NCI-H146 (cell line): ENCODE measurements at regions not wholly inside any gene's neighbourhood (a gene's known extent, or its start where the extent isn't known, plus 50 kb on each side); places are given as distances from the start of the nearest gene placed in this dataset.
A peak's percentile ranks its signal among the peaks of the same experiment; 100 is the strongest.

Experiments used
- DNase-seq: peaks from one replicate; lab custom pipeline; 2025; lab: John Stamatoyannopoulos, UW

DNA sequence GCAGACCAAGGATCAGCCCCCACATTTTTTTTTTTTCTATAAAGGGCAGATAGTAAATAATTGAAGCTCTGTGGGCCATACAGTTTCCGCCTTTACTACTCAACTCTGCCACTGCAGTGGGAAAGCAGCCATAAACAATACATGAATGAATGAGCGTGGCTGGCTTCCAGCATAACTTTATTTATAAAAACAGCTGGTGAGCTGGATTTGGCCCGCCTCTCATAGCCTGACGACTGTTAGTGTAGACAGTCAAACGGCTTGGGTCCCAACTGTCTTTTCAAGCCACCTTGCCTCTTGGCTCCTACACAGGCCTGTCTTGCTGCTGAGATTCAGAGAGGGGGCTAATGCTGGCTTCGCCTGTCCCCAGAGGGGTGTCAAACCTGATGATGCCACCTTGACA, 169.8 kb upstream of the GPR26 start:
- DNase-seq = peak; percentile 28

DNA sequence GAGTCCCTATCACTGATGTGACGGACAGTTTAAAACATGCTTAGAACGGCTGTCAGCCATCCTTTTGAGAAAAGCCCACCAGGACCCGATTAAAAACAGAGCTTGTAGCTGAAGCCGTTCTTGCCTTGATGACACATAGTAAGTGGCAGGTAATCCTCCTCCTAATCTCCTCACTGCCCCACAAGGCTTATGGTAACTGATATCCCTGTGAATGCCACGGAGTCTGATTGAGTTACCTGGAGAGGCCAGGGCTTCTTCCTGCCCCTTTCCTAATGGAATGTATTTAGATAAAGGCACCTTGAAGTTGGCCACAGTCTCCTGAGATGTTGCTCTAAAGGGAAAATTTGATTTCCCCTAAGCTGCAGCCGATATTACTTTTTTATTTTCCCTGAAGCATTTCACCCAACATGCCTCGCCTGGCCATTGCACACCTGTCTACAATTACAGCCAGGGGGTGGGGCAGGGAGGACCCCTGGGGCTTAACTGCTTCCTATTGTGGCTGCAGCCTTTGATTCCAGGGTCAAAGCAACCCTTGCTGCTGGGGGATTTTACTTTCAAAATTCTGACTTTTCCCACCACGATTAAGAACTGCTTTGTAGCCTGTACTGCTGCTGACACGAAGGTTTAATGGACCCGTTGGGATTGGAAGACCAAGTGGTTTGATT, 169.0 kb upstream of the GPR26 start:
- DNase-seq = peak; percentile 90

DNA sequence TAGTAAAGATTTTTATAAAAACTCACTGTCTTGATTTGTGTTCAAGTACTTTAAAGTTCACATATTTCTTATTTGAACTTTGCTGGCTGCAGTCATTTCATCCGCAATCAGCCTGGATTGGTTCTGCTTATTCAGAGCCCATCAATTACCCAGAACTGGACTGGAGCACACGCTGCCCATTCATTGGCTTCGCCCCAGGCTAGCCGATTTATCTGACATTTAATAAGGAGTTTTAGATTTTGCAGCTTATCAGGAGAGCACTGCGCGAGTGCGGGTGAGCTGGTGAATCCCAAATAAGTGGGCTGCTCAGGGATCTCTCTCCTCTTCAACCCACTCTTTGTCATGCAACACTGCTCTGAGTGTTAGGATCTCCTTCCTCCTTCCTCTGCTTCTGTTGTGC, 166.0 kb upstream of the GPR26 start:
- DNase-seq = no peak

DNA sequence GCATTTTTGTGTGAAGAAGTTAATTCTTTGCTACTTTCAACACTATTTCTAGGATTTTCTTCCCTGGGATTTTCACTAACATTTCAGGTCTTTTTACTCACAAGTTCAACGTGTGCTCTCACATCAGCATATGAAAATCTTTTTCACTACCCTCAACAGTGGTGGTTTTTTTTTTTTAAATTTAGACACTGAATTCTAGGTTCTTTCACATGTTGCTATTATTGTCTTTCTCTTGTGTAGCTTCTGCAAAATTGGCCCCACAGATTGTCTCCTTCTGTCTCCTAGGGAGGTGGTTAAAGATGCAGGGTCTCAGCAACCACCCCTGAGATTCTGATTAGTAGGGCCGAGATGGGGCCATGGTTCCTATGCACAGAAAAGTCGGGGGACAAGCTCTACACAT, 165.0 kb upstream of the GPR26 start:
- DNase-seq = no peak

DNA sequence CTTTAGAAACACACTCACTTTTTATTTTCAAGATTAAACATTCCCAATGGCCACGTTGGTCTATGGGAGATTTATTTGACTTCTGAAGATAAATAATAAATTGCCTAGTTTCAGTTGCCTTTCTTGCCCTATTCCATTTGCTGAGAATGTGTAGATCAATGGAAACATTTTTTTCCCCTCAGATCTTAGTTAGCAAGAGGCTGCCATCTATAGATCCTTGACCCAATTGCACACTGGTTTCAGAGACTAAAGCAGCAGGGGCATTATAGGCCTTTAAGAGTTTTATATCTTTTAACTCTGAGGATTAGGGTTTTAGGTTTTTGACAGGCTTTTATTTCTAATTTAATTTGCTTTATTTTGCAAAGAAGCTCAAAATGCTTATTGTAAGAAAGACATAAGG, 163.2 kb upstream of the GPR26 start:
- peak; percentile 52 for DNase-seq

DNA sequence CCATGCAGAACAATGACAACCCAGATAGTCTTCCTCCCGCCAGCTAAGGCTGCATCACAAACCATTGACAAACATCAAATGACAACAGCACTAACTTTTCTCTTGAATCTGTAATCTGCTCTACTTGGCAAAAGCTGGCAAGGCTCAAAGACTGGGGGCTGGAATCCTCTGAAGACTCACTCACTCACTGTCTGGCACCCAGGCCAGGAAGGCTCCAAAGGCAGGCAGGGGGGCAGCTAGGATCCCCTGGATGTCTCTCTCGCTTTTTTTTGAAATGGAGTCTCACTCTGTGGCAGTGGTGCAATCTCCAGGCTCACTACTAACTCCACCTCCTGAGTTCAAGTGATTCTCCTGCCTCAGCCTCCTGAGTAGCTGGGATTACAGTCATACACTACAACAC, 159.7 kb upstream of the GPR26 start:
- DNase-seq = no peak

DNA sequence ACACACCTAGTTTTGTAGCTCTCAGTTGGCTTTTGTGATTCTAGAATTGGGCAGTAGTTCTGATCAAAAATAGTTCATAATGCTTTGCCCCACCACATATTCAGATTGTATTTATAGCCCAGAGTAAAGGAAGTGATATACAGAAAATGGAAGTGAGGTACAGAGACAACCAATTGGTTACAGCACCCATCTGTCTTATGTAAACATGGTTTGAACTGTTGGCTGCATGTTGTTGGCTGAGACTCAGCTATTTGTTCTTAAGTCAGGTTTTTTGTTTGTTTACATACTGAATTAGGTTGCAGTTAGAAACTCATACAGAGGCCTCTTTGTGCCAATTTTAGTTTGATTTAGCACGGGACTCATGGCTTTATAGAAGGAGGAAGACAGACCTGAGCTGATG, 158.9 kb upstream of the GPR26 start:
- no peak for DNase-seq

DNA sequence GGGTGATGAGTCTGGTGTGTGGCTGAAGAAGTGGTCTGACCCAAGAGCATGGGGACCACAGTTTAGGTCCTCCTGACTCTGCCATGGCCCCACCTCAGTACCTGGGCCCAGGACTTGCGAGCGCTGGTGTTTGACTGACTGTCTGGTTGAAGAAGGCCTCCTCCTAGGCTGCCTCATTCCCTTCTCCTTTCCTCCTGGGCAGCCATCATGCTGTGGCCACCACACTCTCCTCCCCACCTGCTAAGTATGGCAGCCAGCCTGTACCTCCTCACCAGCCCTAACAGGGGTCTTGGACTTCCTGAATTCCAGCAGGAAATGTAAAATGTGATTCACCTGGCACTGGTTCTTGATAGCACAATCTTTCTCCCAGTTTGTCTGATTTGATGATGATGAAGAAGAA, 156.8 kb upstream of the GPR26 start:
- DNase-seq = no peak

DNA sequence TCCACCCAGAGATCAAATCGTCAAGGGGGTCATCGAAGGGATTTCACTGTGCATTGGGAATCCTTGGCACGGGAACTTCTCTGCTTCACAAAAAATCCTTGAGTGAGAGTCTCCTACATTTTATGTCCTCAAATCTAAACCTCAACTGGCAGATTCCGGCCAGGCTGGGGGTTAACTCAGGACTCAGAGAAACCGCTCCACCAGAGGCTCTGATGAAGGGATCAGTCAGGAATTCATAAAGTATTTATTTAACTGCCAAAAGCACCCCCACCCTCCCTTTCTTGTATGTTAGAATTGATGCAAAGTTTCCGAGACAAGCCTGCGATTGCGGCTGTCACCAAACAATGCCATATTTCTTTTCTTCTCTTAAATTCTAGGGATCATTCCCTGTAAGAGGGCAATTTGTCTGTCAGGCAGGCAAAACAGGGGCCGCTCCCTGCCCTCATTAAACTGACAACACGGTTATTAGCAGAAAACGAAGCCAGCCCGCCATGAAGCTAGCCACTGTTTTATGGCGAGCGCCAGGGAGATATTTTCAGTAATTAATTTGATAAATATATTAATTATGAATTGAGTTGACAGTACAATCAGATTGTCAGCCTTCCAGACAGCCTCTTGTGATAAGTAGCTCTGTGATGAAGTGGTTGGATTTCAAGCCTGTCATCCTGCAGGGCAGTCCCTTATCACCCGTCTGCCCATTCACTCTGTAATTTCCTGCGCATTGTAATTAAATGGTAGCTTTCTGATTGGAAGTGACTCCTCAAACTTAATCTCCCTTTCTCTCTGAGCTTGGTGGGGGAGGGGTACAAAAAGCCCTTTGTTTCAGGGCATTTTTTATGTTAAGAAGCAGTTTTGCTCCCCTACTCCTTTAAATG, 153.0 kb upstream of the GPR26 start:
- peak; percentile 53 for DNase-seq

DNA sequence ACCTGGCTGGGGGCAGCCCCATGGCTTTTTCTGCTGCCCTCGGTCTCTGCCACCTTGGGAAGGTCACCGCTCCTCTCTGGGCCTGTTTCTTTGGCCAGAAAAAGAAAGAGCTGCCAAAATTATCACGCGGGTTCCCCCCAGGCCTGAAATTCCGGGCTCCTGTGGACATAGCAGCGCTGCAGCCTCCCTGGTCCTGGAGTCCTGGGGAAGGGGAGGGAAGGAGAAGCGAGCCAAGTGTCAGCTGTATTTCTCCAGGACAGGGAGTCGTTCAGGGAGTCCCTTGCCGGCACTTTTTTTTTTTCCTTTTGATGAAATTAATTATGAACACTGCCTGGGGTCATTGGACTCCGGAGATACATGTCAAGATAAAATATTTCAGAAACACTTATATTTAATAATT, 152.3 kb upstream of the GPR26 start:
- no peak for DNase-seq

DNA sequence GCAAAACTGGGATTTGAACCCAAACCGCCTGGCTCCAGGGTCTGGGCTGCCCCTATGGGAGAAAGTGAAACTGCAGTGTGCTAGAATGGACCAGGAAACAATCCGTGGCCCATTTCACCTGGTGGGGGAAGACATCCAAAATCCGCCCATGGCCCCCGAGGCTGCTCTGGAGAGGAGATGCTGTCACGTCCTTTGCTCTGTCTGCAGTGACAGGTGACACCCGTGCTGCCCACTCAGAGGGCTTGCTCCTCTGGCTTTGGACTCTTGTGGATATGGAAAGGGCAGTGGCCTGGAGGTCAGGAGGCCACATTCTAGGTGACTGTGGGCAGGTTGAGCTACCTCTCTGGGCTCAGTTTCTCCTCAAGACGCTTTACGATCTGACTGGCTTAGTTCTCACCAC, 151.2 kb upstream of the GPR26 start:
- no peak for DNase-seq

DNA sequence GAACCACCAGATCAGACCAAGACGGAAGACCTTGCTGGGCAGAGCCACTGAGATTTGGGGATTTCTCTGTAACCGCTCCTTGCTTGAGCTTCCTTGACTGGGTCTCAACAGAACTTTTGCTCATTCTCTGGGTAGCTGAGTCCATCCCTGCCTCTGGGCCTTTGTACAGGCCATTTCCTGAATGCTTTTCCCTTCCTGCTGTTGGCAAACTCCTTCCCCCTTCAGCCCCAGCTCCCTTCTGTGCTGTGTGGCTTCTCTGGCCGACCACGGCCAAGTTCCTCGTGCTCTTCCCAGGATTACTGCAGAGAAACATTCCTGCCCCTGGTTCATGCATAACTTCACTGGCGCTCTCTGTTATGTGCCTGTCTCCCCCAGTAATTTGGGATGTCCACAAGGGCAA, 150.5 kb upstream of the GPR26 start:
- DNase-seq = no peak

DNA sequence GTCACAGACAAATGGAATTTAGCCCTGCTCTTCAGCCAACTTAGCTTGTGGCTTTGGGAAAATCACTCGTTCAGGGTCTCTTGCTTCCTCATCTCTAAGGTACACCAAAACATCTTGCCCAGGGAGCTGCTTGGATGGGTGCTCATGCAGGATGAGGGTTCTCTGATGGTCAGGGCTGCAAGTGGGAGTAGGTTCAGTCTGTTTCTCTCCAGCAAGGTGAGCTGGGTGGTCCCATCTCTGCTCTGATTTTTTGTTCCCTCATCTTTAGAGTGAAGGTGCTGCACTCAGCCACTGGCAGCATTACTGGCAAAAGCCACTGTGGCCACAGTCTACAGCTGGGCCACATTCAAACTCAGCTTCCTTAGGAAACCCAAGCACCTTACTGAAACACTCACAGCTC, 149.9 kb upstream of the GPR26 start:
- no peak for DNase-seq

DNA sequence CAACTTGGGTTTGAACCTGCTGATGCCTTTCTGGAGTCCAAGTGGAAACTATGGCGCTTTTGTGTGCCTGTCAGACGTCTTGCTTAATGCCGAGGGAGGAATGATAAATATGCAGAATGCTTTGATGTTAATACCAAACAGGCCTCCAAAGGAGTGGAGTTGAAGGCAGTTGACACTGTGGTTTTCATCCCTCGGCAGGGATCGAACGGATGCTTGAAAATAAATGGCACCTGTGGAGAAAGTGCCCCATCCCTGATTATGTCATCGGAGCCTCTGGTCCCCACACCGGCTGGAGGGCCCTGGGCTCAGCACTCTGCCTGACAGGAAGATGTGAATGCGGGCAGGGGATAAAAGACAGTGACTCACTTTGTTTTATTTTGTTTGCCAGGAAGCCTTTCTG, 148.7 kb upstream of the GPR26 start:
- DNase-seq = peak; percentile 26

DNA sequence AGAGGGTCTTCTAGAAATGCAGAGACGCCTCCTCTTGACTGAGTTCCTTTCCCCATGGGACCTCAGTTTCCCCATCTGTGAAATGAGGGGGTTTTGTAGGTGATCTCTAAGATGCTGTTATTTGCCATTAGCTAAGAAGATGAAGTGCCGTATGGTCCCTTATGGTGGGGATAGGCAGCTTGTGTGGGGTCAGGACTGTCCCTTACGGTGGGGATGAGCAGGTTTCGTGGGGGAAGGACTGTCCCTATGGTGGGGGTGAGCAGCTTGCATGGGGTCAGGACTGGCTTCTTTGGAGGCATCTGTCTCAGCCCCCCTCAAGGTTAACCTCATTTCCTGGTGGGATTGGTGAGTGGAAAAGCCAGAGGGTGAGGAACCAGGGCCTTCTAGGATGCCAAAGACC, 148.3 kb upstream of the GPR26 start:
- no peak for DNase-seq

DNA sequence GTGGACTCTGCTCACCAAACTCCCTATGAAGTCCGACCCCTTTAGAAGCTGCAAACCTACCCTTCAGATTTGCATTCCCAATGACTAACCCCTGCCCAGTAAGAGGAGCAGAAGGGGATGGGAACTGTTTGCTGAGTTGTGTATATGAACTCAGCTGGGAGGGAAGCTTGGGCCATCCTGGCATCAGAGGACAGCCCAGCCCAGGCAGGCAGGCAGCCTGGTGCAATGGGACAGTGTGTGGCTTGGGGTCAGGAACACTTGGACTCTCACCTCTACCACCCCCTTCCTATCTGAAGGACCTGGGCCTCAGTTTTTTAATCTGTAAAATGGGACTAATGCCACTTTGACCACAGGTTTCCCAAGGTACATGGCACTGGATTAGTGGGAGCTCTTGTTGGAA, 147.4 kb upstream of the GPR26 start:
- no peak for DNase-seq

DNA sequence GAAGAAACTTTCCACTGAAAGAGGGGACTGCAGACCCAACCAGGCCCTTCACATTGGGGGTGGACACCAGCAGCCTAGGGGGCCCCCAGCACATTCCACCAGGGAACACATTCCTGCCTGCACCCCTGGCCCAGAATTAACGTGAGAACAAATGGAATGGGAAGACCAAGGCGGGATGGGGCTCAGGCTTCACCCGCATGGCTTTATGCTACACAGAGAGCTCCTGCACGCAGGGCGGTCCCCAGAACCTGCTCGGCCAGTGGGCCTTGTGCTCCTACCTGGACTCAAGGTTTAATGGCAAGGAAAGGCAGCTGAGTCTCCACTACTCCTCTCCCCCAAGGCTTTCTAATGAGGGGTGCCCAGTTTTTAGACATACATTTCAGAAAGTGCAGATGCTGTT, 146.3 kb upstream of the GPR26 start:
- DNase-seq = no peak

DNA sequence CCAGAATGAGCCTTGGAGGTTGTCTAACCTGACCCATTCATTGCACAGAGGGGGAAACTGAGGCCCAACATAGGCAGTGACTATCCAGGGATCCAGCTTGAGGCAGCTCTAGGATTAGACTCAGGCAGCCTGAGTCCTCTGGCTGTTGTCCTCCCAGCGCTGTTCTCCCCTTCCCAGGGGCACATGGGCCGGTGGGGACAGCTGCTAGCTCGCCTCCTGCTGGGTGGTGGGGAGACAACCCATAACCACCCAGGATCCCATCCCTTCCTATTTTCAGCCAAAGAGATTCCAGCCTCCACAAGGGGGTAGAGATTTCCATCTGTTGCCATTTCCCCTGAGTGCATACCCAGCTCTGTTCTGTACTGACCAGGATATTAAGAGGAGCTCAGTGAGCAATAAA, 145.1 kb upstream of the GPR26 start:
- no peak for DNase-seq

DNA sequence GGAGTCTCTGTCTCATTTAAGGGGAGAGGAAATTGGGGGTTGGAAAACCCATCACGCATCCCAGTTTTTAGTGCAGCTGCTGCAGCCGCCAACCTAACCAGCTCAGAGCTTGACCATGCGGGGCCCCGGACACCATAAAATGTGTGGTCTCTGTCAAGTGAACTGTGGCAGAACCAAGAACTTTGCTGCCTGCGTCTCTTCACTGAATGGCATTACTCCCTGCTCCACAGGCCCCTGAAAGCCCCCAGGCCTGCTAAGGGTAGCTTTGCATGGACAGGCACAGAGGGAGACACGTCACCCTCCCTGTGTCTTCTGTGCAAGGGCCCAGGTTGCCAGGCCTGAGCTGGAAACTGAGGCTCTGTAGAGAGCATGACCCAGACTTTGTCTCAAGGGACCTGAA, 144.6 kb upstream of the GPR26 start:
- DNase-seq = no peak

DNA sequence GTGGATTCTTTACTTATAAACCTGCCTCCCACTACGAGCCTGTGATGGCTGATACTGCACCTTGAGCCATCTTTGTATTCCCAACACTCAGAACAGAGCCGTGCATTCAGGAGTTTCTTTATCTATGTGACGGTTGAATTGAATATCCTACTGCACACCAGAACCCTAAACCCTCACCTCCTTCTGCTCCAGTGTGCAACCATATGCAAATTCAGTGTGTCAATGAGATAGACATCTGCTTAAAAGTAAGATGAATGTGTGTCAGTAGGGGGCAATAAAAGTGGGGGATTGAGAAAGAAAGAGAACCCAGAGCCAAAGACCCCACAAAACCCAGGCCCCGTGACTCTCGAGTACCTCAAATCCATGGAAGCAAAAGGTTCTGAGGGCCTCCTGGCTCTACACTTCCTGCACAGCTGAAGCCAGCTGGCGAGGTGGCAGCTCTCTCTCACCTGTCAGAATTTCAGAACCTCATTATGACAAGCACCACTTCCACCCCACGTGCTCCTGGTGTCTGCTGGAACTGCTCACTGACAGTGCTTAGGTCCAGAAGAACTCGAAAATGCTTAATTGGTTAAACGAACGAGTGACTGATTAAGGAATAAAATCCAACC, 143.3 kb upstream of the GPR26 start:
- no peak for DNase-seq

DNA sequence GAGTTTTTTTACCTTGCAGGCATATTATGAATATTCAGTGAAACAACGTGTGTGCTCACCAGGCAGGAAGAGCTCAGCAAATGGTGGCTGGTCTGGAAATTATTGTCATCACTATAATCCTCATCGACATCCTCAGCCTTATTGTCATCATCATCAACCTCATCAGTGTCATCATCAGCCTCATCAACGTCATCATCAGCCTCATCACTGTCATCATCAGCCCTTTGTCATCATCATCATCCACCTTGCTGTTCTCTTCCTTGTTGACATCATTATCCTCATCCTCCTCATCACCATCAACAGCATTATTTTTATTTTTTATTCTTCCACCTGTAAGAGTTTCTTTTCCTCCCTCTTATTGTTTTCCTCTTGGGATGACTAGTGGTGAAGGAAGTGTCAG, 142.3 kb upstream of the GPR26 start:
- DNase-seq = no peak

DNA sequence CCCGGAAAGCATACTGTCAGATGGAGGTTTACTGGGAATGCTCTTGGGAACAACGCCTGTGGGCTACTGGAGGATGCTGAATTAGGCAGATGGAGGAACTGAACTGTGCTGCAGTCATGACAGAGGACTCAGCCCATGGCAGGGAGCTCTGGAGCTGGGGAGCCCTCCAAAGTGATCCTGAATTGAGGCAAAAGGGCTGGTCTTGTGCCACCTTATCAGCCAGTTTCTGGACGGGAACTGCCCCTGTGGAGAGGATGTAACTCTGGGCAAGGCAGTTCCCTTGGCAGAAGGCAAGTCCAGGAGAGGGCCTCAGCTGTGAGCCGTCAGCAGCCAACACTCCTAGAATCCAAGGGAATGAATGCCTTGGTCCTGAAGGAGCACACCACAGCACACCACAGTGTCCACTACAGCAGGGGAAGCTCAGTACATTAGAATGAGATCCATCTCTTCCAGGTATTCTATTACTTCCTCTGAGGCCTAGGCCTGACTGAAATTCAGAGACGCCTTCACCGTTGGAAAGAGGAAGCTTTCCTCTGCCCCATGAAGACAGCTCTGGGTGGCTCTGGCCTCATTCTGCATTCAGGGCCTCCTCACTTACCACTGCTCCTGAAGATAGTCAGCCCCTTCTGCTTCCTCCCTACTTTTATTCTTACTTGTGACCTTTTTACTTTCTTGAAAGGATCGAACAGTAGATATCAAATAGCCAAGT, 139.6 kb upstream of the GPR26 start:
- DNase-seq = no peak

DNA sequence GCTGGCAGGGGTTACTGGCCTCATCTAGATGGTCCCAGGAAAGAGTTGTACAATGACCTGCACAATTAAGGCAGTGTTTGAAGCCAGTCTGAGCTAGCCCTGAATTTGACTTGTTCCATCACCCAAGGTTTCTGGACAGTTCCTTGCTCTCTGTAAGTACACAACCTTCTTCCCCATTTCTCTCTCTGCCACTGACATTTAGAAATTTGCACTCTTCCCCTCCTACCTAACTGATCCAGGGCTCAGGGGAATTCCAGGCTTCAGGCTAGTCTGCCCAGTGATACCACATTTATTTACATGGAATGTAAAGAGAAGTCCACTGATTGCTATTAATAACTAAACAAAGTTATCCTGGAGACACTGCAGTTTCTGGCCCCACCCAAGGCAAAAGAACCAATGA, 139.0 kb upstream of the GPR26 start:
- DNase-seq = no peak
